Keratinocyte (primary cell): ENCODE measurements at regions not wholly inside any gene's neighbourhood (a gene's known extent, or its start where the extent isn't known, plus 50 kb on each side); places are given as distances from the start of the nearest gene placed in this dataset.

Experiments
- DNase-seq: peaks from one replicate; pipeline ENCODE4 v3.0.0-alpha.2; 2011; ENCODE audit warnings: low read depth, missing footprints, low spot score
- FAIRE-seq: peaks from 2 replicates; lab custom pipeline; 2011; peaks lifted over from hg19 to GRCh38; lab: Jason Lieb, UNC
- H2AFZ ChIP-seq: 2 replicates; pipeline ENCODE4 v1.6.0; 2012; ENCODE audit warnings: low read length, control low read depth, inconsistent platforms; ENCODE audit not compliant: control insufficient read depth
- H3K27ac ChIP-seq: 2 replicates; pipeline ENCODE4 v1.5.1; 2011; ENCODE audit warnings: low read length; ENCODE audit not compliant: control insufficient read depth, insufficient read depth
- H3K27me3 ChIP-seq: 3 replicates; pipeline ENCODE4 v1.6.0; 2011; ENCODE audit warnings: low read length; ENCODE audit not compliant: control insufficient read depth, insufficient read depth; ENCODE audit errors: extremely low read depth
- H3K36me3 ChIP-seq, 2 experiments: 2 replicates in 1 of 2; 3 replicates in 1 of 2; pipeline ENCODE4 v1.5.1; 2011; ENCODE audit warnings: low read length in 2 of 2, mild to moderate bottlenecking in 1 of 2; ENCODE audit not compliant: control insufficient read depth in 2 of 2, insufficient read depth in 2 of 2; ENCODE audit errors: extremely low read depth in 1 of 2
- H3K4me1 ChIP-seq: 3 replicates; pipeline ENCODE4 v1.5.1; 2011; ENCODE audit warnings: low read length; ENCODE audit not compliant: control insufficient read depth, insufficient read depth; ENCODE audit errors: extremely low read depth
- H3K4me2 ChIP-seq: 3 replicates; pipeline ENCODE4 v1.6.0; 2011; ENCODE audit warnings: low read depth, low read length; ENCODE audit not compliant: control insufficient read depth, insufficient read depth; ENCODE audit errors: extremely low read depth
- H3K4me3 ChIP-seq, 3 experiments: fragments of 200-600 bp in 1 of 3; sonication (generic) in 1 of 3; 2 replicates in 2 of 3; 3 replicates in 1 of 3; pipeline ENCODE4 v1.5.1; 2011 to 2016; ENCODE audit warnings: low read length in 3 of 3, mild to moderate bottlenecking in 3 of 3, control low read depth in 2 of 3, inconsistent platforms in 1 of 3, low read depth in 1 of 3, mixed read lengths in 1 of 3, mixed run types in 1 of 3, moderate library complexity in 1 of 3; ENCODE audit not compliant: control insufficient read depth in 2 of 3, insufficient read depth in 2 of 3; ENCODE audit errors: extremely low read depth in 1 of 3
- H3K79me2 ChIP-seq: 2 replicates; pipeline ENCODE4 v1.6.0; 2012; ENCODE audit warnings: low read length; ENCODE audit not compliant: control insufficient read depth, insufficient read depth
- H3K9ac ChIP-seq: 3 replicates; pipeline ENCODE4 v1.6.0; 2011; ENCODE audit warnings: low read length; ENCODE audit not compliant: control insufficient read depth, insufficient read depth; ENCODE audit errors: extremely low read depth
- H3K9me1 ChIP-seq: 3 replicates; pipeline ENCODE4 v1.6.0; 2011; ENCODE audit warnings: low read length; ENCODE audit not compliant: control insufficient read depth, insufficient read depth; ENCODE audit errors: extremely low read depth
- H3K9me3 ChIP-seq: 2 replicates; pipeline ENCODE4 v1.5.1; 2012; ENCODE audit warnings: low read depth, low read length; ENCODE audit not compliant: control insufficient read depth
- H4K20me1 ChIP-seq: 3 replicates; pipeline ENCODE4 v1.6.0; 2011; ENCODE audit warnings: low read length; ENCODE audit not compliant: control insufficient read depth, insufficient read depth; ENCODE audit errors: extremely low read depth
- EZH2 ChIP-seq: IDR thresholded peaks from one replicate; pipeline ENCODE4 v1.6.1; 2012; ENCODE audit warnings: inconsistent platforms, mild to moderate bottlenecking, low read length, moderate library complexity
- dilution Hi-C: fragments of 300-500 bp; cut with MboI; formaldehyde crosslinking; loops from one replicate; pipeline ENCODE4 v1.7.0; 2020; ENCODE audit warnings: low sequenced_read_pairs; ENCODE audit not compliant: extremely low pct_ligation_motif_present
- TF ChIP-seq, protein P1 (sequence below), 3 experiments: IDR thresholded peaks in 1 of 3; conservative IDR thresholded peaks in 1 of 3; optimal IDR thresholded peaks in 1 of 3; 2 replicates in 2 of 3; 3 replicates in 1 of 3; pipeline versions ENCODE3 to v1.5.1; 2011; ENCODE audit warnings: low read length in 3 of 3, mild to moderate bottlenecking in 3 of 3, moderate library complexity in 2 of 3, control low read depth in 1 of 3, inconsistent platforms in 1 of 3; ENCODE audit not compliant: insufficient read depth in 2 of 3; ENCODE audit errors: extremely low read depth in 1 of 3

DNA sequence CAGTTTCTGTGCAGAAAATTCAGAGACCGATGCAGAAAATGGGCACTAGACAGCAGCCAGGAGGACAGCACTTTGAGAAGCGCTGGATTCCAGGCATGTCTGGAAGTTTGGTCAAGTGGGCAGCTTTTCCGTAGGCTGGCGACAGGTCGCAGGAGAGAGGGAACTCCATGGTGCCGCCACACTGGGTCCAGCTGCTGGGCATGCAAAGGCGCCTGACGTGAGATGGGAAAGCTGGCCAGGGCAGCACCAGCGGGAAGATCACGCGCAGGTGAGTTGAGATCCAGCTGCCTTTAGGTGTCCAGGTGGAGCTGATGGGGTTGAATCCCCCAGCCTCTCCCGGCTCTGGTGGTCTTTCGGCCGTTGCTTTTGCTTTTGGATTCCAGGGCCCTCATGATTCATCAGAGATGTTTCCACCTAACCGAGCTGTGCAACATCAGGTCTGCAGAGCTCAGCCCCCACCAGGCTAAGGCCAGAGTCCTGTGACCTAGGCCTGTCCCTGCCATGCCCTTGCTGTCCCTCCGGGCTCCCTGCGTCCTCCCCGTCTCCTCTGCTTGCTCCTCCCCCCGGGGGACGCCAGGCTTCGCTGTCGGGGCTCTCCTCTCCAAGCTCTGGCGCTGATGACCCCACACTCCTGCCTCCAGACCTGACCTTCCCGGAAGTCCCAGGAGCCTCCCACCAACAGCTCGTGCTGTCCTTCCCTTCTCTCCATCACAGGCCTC is 1001.7 kb downstream of the BRD1 start:
- Histone ChIP-seq H3K79me2 (no peaks in the 10 kb centered on the region), H3K36me3 (no peaks in the 10 kb centered on the region), H4K20me1 (no peaks in the 10 kb centered on the region), H3K27ac (no peak overlapping the region), H3K9me3 (peaks cover 16% of the 10 kb centered on the region), H2AFZ (no peak overlapping the region), H3K4me2 (no peak overlapping the region), H3K9ac (no peak overlapping the region), H3K9me1 (no peaks in the 10 kb centered on the region), H3K4me3 (no peak overlapping the region), H3K4me1 (no peaks in the 10 kb centered on the region), H3K27me3 (no peaks in the 10 kb centered on the region)
- TF ChIP-seq, protein P1, sequence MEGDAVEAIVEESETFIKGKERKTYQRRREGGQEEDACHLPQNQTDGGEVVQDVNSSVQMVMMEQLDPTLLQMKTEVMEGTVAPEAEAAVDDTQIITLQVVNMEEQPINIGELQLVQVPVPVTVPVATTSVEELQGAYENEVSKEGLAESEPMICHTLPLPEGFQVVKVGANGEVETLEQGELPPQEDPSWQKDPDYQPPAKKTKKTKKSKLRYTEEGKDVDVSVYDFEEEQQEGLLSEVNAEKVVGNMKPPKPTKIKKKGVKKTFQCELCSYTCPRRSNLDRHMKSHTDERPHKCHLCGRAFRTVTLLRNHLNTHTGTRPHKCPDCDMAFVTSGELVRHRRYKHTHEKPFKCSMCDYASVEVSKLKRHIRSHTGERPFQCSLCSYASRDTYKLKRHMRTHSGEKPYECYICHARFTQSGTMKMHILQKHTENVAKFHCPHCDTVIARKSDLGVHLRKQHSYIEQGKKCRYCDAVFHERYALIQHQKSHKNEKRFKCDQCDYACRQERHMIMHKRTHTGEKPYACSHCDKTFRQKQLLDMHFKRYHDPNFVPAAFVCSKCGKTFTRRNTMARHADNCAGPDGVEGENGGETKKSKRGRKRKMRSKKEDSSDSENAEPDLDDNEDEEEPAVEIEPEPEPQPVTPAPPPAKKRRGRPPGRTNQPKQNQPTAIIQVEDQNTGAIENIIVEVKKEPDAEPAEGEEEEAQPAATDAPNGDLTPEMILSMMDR (optimal IDR thresholded peaks at IDR 0.05 in 1 of 3, IDR thresholded peaks at IDR 0.05 in 1 of 3, conservative IDR thresholded peaks at IDR 0.05 in 1 of 3; ENCODE audit: extremely low read depth in 1 of 3, insufficient read depth in 2 of 3, low read length in 3 of 3), result no peak
- no peak for TF ChIP-seq EZH2
- DNase-seq (no peak), FAIRE-seq (no peak)
- dilution Hi-C loops, result no loop called here

DNA sequence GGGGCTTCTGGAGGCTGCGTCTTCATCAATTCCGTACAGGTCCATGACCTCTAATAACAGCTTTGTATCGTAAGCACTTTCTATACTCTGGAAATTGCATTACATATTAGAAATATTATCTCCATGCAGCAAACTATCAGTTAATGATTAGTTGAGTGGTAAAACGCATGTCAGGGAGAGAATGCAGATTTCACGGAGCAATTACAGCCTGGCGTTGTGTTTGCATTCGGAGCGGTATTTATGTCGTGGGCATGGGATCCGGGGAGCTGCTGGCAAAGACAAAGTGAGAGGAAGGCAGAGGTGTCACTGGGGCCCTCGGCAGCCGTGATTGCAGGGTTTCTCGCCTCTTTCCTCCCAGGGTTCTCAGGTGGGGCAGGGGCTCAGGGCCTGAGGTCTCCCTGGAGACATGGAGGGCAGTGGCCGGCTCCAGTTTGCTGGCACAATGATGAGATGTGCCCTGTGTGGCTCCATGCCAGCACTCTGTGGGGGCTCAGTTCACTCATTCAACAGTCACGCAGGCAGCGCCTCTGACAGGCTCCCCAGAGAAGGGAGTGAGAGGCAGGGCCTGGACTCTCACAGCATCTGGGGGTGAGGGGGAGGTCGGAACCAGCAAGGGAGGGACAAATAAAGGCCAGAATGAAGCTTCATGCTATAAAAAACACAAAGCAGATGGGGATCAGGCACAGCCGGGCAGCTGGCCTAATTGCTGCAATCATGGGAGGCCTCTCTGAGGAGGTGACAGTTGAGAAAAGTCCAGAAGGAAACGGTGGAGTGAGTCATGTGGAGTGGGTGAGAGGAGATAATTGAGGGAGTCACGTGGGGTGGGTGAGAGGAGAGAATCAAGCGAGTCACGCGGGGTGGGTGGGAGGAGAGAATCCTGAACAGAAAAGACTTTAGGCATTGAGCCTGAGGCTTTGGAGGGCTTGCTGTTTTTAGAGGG is 1002.7 kb downstream of the BRD1 start:
- H3K4me1 ChIP-seq, result no peaks in the 10 kb centered on the region
- H2AFZ ChIP-seq, result no peak overlapping the region
- H3K79me2 ChIP-seq, result no peaks in the 10 kb centered on the region
- H3K4me2 ChIP-seq, result no peak overlapping the region
- H3K4me3 ChIP-seq, result no peak overlapping the region
- no peaks in the 10 kb centered on the region for H3K9me1 ChIP-seq
- H3K9ac ChIP-seq, result no peak overlapping the region
- no peaks in the 10 kb centered on the region for H3K27me3 ChIP-seq
- dilution Hi-C loops, result no loop called here
- no peaks in the 10 kb centered on the region for H3K36me3 ChIP-seq
- no peak for FAIRE-seq
- DNase-seq, result no peak
- no peak overlapping the region for H3K27ac ChIP-seq
- H3K9me3 ChIP-seq, result peaks cover 23% of the 10 kb centered on the region
- H4K20me1 ChIP-seq, result no peaks in the 10 kb centered on the region
- TF ChIP-seq, protein P1 (optimal IDR thresholded peaks at IDR 0.05 in 1 of 3, IDR thresholded peaks at IDR 0.05 in 1 of 3, conservative IDR thresholded peaks at IDR 0.05 in 1 of 3; ENCODE audit: extremely low read depth in 1 of 3, insufficient read depth in 2 of 3, low read length in 3 of 3), result no peak
- no peak for TF ChIP-seq EZH2
